Stimulated activated CD8-positive, alpha-beta memory T cell treated with anti-CD3 and anti-CD28 coated beads, Interleukin-7, amount 100 ng/mL, for 1 hour (primary cell): ENCODE measurements at regions not wholly inside any gene's neighbourhood (a gene's known extent, or its start where the extent isn't known, plus 50 kb on each side); places are given as distances from the start of the nearest gene placed in this dataset.

Experiments used
- DNase-seq, 2 donors: peaks; one replicate each; pipeline ENCODE4 v3.0.0-alpha.2; 2020; ENCODE audit warnings: low read depth in 2 of 2

DNA sequence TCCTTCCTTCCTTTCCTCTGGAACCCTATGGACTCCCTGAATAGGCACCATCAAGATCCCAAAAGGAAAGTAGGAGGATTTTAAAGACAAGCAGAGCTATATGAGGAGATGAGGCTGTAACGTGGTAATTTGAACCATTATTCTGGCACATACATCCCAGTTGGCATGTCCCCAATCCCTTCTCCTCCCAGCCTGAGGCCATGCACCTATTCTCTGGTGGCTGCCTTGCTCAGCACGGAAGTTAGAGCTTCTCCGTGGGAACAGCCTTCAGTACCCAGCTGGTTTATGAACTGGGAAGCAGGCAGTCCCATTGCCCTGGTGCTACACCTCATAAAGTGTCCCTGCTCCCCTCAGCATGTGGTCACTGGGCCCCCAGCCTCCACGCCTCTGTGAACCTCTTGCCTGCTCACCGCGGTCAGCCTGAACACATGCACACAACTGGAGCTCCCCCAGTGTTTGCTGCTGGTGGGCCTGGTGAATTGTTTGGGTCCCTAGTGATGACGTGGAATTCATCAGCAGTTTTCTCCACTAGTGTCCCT, 139.9 kb upstream of the PLET1 start:
- DNase-seq, result no peak

DNA sequence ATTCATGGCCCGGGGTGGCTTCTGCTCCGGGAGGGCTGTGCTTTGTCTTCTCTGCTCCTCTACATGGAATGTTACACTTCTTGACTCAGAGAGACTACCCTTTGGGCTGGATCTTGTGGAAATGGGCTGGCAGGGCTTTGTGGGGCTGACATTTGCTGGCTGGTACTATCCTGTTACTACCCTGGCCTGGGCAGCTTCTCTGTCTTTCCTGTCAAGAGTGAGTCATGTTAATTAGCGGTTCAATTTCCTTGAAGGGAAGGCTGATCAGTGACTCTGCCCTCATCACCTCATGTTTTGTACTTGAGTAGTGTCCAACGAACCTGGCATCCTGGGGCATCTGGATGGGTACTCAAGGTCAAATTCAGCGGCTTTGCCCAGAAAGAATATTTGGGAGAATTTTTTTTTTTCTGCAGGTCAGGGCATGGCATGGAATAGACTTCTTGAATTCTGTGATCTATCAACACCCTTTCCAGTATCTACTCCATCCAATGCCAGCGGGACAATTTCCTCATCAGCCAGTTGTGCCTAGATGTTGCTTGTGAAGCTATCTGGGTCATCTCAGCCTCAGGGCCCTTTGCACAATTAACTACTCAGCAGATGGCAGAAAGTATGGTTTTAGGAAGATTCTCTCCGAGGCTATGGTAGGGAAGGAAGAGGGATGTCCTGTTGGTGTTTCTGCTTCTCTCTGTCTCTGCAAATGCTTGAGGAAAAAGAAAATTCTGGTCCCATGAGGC, 140.5 kb upstream of the PLET1 start:
- no peak for DNase-seq

DNA sequence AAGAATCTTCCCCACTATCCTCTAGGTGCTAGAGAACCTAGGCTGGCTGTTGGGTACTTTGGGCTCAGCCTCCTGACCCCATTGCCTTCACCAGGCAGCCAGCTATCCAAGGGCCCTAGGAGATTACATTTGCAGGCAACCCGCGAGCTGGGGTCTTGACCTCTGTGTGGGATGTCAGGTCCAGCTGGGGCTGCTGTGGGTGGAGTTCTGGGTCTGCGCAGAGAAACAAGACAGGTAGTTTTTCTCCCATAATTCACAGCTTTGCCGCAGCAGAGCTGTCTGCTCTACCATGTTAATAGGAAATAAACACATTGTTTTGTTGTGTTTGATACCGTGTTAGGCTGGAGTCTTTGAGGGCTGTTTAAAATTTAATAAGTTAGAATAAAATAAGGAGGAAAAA, 142.8 kb upstream of the PLET1 start:
- no peak for DNase-seq

DNA sequence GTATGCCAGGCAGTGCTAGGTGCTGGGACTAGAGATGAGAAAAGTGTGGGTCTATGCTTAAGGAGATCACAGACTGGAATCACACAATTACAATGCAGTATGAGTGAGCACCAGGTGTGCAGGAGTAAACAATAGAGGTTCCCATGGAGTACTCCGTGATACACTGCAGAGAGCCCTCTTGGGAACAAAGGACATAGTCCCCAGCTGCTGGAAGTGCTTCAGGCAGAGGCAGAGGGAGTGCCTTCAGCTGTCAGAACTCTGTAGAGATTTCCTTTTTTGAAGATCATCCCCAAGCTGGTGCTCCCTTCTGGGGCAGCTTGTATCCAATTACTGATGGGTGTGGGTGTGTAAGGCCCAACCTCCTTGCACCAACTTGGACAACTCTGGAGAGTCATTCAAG, 143.5 kb upstream of the PLET1 start:
- DNase-seq, result no peak

DNA sequence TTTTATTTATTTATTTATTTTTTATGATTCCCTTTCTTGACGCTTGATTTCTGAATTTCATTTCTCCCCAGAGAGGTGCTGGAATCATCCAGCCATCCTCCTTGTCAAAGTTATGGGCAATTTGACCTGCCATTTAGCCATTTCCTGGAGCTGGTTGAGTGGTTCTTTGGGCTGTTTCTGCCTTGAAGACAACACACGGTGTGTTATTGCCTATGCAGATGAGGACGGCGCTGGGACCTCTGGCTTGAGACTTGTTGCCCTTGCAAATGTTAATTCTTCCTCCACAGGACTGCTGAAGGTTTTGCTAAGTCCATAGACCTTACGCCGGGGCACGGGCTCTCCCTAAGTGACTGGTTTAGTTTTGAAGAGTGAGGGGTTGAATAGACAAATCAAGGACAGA, 147.9 kb upstream of the PLET1 start:
- DNase-seq, result no peak

DNA sequence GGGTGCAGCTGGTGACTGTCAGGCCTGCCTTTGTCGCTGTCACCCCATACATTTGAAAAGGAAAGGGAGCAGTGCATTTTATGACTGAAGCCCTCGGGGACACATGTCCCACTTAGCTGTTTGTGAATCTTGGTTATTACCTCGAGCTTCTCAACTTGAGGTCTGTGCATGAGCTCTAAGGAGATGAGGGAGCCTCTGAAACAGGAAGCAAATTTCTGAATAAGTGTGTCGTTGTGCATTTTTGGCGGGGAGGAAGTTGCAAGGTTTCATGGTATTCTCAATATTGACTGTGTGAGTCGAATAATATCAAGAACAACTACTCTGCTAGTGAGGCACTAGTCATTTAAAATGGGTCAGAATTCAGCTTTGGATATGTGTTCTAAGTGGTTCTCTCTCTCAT, 149.7 kb upstream of the PLET1 start:
- no peak for DNase-seq

DNA sequence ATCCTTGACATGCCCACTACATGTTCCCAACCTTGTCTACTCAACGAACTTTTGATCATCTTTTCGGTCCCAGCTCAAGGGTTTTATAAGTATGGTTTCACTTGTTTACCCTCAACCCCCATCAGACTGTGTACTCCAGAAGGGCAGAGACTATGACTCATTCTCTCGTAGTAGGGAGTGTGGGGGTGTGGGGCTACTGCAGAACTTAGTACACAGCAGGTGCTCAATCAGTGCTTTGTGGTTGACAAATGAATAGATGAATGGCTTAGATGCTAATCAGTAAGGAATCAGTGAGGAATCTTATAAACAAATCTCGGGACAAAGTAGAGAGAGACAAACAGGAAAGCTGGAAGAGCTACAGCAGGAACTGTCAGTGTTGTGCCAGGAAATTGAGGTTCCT, 151.7 kb upstream of the PLET1 start:
- DNase-seq, result no peak

DNA sequence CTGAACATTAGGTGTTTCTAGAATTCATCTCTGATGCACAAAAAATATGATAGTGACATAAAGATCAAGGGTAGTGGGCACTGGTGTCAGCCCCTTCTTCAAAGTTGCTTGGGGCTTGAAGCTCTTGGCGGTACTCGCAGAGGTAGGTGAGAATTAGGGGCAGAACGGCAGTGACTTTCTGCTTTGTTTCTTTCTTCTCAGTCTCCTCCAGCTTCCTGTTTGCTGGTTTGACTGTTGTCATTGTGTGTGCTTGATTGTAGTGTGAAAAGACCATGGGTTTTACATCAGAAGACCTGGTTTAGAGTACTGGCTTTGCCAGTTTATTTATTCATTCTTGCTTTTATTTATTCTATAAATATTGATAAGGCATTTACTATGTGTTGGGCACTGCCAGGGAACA, 156.7 kb upstream of the PLET1 start:
- no peak for DNase-seq

DNA sequence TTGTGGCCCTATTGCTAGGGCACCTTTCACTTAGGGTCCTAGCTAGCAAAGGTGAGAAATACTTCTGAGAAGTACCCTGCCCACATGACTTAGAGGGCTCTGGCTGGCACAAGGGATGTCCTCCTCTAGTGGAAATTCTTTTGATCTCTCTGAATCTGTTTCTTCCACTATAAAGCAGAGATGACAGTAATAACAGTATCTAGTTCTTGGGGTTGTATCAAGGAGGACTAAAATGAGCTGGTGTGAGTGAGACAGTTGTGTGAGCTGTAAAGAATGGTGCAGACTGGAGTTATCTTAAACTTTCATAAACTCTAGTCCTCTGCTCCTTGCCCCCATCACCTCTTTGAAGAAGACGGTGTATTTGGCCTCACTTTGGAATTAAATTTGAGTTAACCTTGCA, 157.8 kb upstream of the PLET1 start:
- no peak for DNase-seq

DNA sequence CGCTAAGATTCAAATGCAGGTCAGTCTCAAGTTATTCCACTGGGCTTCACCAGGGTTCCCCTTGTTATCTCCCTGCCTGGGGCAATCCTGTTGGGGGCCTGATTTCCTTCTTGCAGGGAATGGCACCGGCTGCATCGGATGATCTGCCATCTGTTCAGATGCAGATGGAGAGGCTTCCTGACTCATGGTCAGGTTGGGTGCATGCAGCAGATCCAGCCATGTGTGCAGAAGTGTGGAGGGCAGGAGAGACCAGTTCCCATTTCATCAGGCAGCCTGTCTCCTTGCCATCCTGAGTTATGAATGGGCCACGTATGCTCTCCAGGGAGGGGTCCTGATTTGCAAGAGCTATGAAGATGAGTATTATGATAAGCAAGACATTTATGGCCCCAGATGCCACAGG, 161.2 kb upstream of the PLET1 start:
- DNase-seq, result no peak

DNA sequence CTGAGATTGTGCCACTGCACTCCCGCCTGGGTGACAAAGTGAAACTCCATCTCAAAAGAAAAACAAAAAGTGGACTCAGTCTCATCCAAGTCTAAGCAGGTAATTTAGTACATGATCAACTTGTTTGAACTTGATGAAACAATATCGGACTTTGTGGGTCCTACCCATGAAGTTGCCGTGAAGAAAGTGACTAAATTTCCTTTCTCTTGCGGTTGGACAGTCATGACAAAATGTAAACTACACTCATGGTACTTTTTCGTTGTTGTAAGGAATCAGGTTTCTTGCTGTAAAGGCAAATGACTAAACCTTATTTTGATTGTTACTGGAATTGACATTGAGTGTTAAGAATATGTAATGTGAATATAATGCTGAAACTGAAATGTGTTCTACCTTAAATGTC, 164.5 kb upstream of the PLET1 start:
- DNase-seq, result no peak

DNA sequence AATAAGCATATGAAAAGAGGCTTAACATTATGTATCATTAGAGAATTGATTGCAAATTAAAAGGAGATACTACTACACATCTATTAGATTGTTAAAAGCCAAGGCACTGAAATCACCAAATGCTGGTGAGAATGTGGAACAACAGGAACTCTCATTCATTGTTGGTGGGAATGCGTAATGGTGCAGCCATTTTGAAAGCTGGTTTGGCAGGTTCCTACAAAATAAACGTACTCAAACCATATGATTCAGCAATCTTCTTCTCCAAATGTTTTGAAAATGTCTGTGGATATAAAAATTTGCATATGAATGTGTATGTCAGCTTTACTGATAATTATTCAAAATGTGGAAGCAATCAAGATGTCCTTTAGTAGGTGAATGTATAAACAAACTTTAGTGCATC, 176.4 kb upstream of the PLET1 start:
- DNase-seq, result no peak

DNA sequence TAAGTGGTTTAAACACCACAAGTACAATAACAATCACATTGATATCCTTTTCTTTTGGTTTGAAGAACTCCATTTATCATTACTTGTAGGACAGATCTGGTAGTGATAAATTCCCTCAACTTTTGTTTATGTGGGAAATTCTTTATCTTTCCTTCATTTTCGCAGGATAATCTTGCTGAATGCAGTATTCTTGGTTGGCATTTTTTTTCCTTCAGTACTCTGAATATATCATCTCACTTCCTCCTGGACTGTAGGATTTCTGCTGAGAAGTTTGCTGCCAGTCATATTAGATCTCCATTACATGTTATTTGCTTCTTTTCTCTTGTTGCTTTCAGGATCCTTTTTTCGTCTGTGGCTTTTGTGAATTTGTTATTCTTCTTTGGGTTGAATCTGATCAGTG, 179.0 kb upstream of the PLET1 start:
- no peak for DNase-seq

DNA sequence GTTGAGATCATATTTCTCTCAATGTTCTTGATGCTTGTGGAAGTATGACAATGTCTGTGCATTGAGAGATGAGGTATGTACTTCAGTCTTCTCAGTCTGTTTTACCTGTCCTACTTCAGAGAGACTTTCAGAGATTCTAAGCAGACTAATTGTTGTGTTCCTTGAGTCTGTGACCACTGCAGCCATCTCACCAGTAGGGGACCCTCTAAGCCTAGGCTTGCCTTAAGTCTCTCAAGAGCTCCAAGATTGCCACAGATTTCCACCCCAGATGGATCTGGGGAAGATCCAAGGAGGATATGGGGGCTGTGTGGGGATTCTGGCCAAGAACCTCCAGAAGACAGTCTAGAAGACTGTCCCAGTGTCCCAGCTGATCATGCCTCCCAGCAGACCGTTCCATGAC, 179.9 kb upstream of the PLET1 start:
- no peak for DNase-seq

DNA sequence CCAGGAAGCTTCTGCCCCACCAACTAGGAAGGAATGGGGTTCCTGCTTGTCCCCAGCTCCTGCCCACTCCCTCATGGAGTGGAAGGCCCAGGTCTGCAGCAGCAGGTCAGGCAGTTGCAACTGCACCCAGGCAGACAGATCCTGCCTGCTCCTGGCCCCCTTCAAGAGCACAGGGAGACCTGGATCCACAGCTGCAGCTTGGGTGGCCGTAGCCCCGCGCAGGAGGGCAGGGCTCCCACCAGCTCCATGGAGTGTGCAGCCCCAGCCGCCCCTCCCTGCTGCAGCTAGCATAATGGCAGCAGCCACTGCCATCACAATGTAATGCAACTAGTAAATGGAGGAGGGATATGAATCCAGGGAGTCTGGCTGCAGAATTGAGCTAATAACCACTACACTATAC, 187.5 kb upstream of the PLET1 start:
- no peak for DNase-seq

DNA sequence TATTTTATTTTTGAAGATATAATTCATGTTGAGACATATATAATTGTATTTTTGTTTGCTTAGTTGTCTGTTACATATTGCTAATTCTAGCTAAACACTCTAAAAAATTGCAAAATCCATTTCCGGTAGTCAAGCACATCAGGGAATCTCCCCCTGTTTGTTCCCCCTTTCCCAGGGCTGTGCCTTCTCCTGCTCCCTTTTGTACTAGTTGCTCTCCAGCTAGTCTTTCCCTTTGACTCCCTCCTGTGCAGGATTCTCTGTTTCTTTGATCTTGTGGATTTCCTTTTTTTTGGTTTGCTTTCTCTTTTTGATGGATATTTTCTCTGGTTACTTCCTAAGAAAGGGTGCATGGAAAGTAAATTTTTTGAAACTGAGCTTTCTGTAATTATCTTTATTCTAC, 188.1 kb upstream of the PLET1 start:
- no peak for DNase-seq

DNA sequence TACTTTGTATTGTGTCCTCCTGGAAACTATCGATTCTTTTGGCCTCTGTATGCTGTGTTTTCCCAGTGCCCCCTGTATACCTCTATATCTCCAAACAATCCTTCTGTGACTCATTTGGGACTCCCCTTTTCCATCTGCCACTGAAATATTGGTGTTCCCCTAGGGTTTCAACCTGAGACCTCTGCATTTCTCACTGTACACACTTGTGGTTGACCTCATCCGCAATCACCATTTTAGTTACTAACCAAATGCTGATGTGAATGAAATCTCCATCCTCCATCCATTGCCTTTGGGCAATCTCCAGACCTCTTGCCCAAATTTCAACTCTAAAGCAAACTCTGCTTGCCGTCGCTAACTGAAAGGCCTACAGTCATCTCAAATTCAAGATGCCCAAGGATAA, 190.6 kb upstream of the PLET1 start:
- DNase-seq, result no peak

DNA sequence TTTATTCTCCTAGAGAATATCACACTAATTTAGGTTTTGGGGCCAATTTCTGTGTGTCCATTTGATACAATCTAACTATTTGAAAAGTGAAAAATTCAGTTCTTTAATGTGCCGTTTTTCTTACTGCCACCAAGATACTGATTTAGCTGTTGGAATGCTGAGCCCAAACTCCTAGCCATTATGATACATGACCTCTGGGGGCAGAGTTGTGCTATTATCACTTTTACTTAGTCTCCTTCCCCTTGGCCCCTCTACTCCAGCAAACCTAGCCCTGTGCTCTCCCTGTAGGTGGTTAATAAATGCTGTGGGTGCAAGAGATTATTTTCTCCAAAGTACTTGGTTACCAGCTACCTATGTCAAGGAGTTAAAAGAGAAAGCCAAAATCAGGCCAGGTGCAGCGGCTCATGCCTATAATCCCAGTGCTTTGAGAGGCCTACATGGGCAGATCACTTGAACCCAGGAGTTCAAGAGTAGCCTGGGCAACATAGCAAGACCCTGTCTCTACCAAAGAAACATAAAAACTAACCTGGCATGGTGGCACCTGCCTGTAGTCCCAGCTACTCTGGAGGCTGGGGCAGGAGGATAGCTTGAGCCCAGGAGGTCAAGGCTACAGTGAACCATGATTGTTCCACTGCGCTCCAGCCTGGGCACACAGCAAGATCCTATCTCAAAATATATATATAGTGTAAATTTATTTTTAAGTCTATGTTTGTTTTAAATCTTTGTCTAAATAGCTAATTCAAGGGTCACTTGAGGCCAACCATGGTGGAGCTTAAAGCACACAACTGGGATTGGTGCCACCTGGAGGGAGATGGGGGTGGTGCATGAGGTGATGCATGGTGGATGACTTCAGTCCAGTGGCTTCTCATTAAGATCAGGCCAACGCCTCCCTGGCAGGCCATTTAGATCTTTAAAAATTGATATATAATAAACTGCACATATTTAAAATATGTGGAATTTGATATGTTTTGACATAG, 193.2 kb upstream of the PLET1 start:
- no peak for DNase-seq

DNA sequence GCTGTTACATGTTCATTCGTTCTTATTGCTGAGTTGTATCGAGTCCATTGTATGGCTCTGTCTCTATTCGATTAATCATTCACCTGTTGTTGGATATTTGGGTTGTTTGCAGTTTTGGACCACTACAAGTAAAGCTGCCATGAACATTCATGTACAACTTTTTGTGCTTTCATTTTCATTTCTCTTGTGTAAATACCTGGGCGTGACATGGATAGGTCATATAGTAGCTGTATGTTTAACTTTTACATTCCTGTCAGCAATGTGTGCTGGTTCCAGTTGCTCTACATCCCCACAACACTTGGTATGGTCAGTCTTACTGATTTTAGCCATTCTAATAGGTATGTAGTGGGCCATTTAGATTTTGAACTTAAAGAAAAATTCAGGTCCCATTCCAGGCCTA, 194.2 kb upstream of the PLET1 start:
- DNase-seq, result no peak

DNA sequence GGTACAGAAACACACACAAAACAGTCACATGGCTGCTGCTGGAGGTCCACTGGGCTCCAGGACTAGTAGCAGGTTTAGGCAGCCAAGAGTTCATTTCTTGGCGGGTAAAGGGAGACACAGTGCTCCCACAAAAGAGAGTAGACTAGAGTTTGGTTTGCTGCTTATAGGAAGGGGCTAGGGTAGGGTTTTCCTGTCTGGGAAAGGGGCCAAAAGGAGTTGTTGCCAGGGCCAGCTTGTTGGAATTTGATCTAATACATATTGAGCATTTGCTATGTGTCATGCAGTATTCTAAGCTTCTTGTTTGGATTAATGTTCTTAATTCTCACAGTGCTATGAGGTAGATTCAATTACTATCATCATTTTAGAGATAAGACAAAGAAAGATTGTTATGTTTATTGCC, 195.1 kb upstream of the PLET1 start:
- DNase-seq, result no peak

DNA sequence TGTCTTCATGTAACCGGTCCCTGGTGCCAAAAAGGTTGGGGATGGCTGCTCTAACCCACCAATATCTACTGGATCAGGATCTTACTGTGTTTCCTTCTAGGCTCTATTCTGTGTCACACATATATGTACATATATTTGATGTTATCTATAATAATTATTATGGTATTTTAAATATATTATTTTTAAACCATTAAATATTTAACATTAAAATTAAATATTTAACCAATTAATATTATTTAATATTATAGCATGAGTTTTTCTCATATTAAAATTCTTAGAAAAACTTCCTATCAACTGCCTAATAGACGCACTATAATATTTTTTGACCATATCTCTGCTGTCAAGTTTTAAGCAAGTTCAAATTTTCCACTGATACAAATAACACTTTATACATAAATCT, 196.9 kb upstream of the PLET1 start:
- no peak for DNase-seq

DNA sequence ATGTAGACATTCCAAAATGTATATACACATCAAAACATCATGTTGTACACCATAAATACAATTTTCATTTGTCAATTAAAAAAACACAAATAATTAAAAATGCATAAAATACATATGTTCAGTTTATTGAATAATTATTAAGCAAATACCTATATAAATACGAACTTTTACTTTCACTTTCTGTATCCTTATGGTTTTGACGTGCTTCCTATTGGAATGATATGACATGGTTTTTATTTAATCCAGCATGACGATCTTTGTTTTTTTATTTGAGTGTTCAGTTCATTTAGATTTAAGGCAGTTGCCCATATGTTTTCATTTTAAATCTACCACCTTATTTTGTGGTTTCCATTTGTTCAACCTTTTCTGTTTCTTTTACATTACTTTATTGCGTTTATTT, 198.3 kb upstream of the PLET1 start:
- no peak for DNase-seq

DNA sequence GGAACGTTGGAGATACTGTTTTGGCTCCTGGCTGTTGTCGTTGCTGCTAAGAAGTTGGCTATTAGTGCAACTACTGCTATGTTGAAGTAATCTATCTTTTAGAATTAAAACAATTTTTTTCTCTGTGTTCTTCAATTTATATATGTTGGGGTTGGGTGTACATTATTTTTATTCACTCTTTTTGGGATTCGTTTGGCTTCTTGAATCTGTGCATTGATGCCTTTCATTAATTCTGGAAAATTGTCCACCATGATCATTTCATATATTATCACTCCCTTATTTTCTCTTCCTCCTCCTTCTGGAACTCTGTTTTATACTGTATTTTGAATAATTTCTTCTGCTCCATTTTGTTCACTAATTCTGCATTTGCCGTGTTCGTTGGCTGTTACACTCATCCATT, 199.5 kb upstream of the PLET1 start:
- no peak for DNase-seq
